ENCODE measurements at regions not wholly inside any gene's neighbourhood (a gene's known extent, or its start where the extent isn't known, plus 50 kb on each side); places are given as distances from the start of the nearest gene placed in this dataset.

GRCh38 chr2:20507711-20508110 lies 60.8 kb downstream of the RHOB start:
- DNase-seq, result no peak

GRCh38 chr2:20509301-20509769 lies 62.5 kb downstream of the RHOB start:
- TF ChIP-seq, protein P1, sequence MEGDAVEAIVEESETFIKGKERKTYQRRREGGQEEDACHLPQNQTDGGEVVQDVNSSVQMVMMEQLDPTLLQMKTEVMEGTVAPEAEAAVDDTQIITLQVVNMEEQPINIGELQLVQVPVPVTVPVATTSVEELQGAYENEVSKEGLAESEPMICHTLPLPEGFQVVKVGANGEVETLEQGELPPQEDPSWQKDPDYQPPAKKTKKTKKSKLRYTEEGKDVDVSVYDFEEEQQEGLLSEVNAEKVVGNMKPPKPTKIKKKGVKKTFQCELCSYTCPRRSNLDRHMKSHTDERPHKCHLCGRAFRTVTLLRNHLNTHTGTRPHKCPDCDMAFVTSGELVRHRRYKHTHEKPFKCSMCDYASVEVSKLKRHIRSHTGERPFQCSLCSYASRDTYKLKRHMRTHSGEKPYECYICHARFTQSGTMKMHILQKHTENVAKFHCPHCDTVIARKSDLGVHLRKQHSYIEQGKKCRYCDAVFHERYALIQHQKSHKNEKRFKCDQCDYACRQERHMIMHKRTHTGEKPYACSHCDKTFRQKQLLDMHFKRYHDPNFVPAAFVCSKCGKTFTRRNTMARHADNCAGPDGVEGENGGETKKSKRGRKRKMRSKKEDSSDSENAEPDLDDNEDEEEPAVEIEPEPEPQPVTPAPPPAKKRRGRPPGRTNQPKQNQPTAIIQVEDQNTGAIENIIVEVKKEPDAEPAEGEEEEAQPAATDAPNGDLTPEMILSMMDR (IDR thresholded peaks at IDR 0.05), result no peak
- no peak overlapping the region for H3K27ac Mint-ChIP-seq
- H3K4me3 Mint-ChIP-seq, result no peak overlapping the region
- no peak for DNase-seq
- peaks cover under 1% of the 10 kb centered on the region for H3K9me3 Mint-ChIP-seq
- H3K4me1 Mint-ChIP-seq, result peaks cover 56% of the 10 kb centered on the region
- H3K27me3 Mint-ChIP-seq (ENCODE audit: low read depth, poor library complexity), result peaks cover 12% of the 10 kb centered on the region
- H3K36me3 Mint-ChIP-seq (ENCODE audit: low read depth), result no peaks in the 10 kb centered on the region

More at GRCh38 chr2:20507711-20508110, 60.8 kb downstream of the RHOB start:
- TF ChIP-seq, protein P1 (IDR thresholded peaks at IDR 0.05), result no peak
- H3K4me3 Mint-ChIP-seq, result no peak overlapping the region
- no peak overlapping the region for H3K27ac Mint-ChIP-seq
- peaks cover 44% of the 10 kb centered on the region for H3K4me1 Mint-ChIP-seq
- H3K36me3 Mint-ChIP-seq (ENCODE audit: low read depth), result no peaks in the 10 kb centered on the region
- H3K27me3 Mint-ChIP-seq (ENCODE audit: low read depth, poor library complexity), result peaks cover 6% of the 10 kb centered on the region
- no peaks in the 10 kb centered on the region for H3K9me3 Mint-ChIP-seq

- Mint-ChIP-seq H3K4me1 (peaks cover 60% of the 10 kb centered on the region), H3K27ac (peak overlapping the region; percentile 57), H3K4me3 (no peak overlapping the region), H3K36me3 (ENCODE audit: low read depth) (no peaks in the 10 kb centered on the region), H3K9me3 (peaks cover 6% of the 10 kb centered on the region), H3K27me3 (ENCODE audit: low read depth, poor library complexity) (peaks cover 12% of the 10 kb centered on the region)
- DNase-seq, result peak; percentile 51
- TF ChIP-seq, protein P1 (IDR thresholded peaks at IDR 0.05), result no peak
Measured at GRCh38 chr2:20509770-20510490, 63.1 kb downstream of the RHOB start.

GRCh38 chr2:20511130-20511529 lies 64.3 kb downstream of the RHOB start:
- no peaks in the 10 kb centered on the region for H3K36me3 Mint-ChIP-seq (ENCODE audit: low read depth)
- peak overlapping the region; percentile 57 for H3K27ac Mint-ChIP-seq
- TF ChIP-seq, protein P1 (IDR thresholded peaks at IDR 0.05), result no peak
- DNase-seq, result no peak
- peak overlapping the region; percentile 3 for H3K4me3 Mint-ChIP-seq
- peaks cover 11% of the 10 kb centered on the region for H3K9me3 Mint-ChIP-seq
- peaks cover 12% of the 10 kb centered on the region for H3K27me3 Mint-ChIP-seq (ENCODE audit: low read depth, poor library complexity)
- H3K4me1 Mint-ChIP-seq, result peaks cover 56% of the 10 kb centered on the region

GRCh38 chr2:20512061-20512605 lies 65.3 kb downstream of the RHOB start:
- peaks cover 12% of the 10 kb centered on the region for H3K27me3 Mint-ChIP-seq (ENCODE audit: low read depth, poor library complexity)
- H3K9me3 Mint-ChIP-seq, result peaks cover 11% of the 10 kb centered on the region
- no peaks in the 10 kb centered on the region for H3K36me3 Mint-ChIP-seq (ENCODE audit: low read depth)
- no peak for DNase-seq
- TF ChIP-seq, protein P1 (IDR thresholded peaks at IDR 0.05), result no peak
- no peak overlapping the region for H3K27ac Mint-ChIP-seq
- peaks cover 55% of the 10 kb centered on the region for H3K4me1 Mint-ChIP-seq
- no peak overlapping the region for H3K4me3 Mint-ChIP-seq
